ENCODE measurements at regions not wholly inside any gene's neighbourhood (a gene's known extent, or its start where the extent isn't known, plus 50 kb on each side); places are given as distances from the start of the nearest gene placed in this dataset.

DNA sequence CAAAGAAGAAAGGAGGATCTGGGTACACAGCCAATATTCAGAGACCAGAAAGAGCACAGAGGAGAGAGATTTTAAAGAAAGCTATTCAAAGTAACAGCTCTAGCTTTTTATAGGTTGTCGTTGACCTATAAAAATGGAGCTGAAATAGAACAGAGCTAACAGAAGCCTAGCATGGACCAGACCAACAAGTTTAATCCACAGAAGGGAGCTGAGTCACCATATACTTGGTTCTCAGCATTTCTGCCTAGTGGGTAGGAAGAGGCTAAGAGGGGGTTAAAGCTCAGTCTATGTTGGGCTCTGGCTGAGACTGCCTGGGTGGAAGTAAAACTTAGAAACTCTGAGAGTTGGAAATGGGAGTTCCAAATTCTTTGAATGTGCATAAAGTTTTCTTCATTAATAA lies 678.0 kb upstream of the CDH2 start:
- ChIA-PET POLR2A (no interaction called here), CTCF (no interaction called here)

GRCh38 chr18:28846958-28847357 lies 670.0 kb upstream of the CDH2 start:
- POLR2A ChIA-PET: no interaction called here
- CTCF ChIA-PET: no interaction called here

DNA sequence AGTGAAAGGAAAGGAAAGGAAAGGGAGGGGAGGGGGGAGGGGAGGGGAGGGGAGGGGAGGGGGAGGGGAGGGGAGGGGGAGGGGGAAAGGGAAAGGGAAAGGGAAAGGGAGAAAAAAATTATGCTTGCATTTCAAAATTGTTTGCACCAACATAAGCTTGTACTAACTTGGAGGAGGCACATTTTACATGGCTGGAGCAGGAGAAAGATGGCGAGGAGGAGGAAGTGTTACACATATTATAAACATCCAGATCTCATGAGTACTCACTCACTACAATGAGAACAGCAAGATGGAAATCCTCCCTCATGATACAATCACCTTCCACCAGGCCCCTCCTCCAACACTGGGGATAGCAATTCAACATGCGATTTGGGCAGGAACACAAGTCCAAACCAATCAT lies 660.2 kb upstream of the CDH2 start:
- CTCF ChIA-PET: no interaction called here
- POLR2A ChIA-PET: no interaction called here

DNA sequence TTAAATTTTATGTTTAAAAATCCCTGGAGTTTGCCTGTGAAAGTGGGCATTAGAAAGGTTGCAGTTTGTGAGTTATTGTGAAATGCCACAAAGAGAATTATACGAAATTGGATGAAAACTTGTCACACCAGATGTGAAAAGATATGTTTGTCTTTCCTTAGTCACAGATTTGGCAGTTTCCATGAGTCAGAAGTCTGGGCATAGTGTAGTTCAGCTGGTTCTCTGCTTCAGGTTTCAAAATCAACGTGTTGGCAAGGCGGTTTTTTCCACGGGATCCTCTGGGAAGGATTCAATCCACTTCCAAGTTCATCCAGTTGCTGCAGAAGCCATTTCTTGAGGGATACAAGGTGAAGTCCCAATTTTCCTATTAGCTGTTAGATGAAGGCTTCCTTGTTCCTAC lies 658.0 kb upstream of the CDH2 start:
- POLR2A ChIA-PET: no interaction called here
- CTCF ChIA-PET: no interaction called here

GRCh38 chr18:28831908-28832307 lies 655.0 kb upstream of the CDH2 start:
- CTCF ChIA-PET: no interaction called here
- POLR2A ChIA-PET: no interaction called here

GRCh38 chr18:28831476-28831875 lies 654.5 kb upstream of the CDH2 start:
- CTCF ChIA-PET: no interaction called here
- POLR2A ChIA-PET: no interaction called here

GRCh38 chr18:28826107-28826506 lies 649.2 kb upstream of the CDH2 start:
- ChIA-PET CTCF (no interaction called here), POLR2A (no interaction called here)

GRCh38 chr18:28824183-28824574 lies 647.2 kb upstream of the CDH2 start:
- POLR2A ChIA-PET: no interaction called here
- CTCF ChIA-PET: no interaction called here

DNA sequence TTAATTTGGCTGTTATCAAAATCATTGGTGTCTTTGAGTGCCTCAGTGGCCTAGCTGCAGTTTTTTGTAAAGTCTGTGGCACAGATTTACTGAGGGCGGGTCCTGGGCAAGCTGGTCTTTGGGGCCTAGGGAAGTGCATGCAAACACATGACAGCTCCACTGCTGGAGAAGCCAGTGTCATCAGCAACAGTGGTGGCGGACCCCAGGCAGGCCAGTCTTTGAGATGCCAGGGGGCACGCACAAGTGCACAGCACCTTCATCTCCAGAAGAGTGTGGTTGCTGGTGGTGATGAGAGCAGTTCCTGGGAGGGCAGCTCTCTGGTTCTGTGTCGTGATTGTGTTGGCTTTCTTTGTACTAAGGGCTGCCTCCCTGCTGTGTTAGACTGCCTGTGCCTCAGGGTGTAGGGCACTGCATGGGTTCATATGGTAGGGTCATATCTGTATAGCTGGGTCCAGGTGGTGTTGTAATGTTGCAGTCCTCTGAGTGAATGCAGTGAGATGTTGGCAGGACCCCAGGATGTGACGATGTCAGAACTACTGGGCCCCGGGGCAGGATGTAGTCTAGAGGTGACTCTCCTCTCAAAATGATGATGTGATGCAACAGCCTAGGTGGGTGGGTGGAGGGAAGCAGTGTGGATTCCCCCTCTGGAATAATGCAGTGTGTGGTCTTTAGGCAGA lies 646.7 kb upstream of the CDH2 start:
- ChIA-PET CTCF (no interaction called here), POLR2A (no interaction called here)

DNA sequence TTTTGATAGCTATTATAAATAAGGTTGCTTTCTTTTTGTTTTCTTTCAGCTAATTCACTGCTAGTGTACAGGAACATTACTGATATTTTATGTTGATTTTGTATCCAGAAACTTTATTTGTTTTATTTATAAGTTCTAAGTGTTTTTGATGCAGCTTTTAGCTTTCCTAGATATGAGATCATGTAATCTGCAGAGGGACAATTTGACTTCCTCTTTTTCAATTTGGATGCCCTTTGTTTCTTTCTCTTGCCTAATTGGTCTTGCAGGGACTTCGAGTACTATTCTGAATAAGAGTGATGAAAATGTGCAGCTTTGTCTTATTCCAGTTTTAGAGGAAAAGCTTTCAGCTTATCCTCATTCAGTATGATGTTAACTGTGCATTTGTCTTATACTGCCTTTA lies 643.4 kb upstream of the CDH2 start:
- CTCF ChIA-PET: no interaction called here
- POLR2A ChIA-PET: no interaction called here

DNA sequence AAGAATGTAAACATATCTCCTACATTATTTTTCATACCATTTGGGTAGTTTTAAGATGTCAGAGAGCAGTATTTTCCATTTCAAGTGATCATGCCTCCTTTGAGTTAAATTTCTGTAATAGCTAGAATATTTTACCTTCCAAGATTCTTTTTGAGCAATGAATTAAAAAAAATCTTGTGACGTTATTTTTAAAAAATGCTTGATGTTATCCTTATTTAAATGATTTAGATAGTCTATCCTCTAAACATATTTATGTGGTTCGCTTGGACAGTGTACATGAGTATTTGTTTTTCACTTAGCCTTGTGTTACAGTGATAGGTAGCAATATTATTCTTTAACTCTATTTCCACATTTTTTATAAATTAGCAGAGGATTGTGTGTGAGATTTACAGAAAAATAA lies 639.2 kb upstream of the CDH2 start:
- ChIA-PET CTCF (no interaction called here), POLR2A (no interaction called here)

DNA sequence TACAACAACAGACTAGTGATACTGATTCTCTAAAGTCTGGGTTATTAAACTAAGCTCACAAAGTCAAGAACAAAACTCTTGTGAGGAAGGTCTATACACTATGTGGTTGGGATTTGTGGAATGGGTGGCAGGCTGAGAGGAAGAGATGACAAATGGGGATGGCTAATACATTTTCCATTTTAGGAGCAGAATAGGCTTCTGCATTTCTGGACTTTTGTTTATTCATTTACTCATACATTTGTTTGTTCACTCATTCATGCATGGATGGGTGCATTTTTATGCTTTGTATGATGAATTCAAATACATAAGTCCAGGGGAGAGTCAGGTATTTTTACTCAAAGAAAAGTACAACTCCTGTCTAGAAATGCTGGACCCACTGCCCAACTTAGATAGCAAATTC lies 637.4 kb upstream of the CDH2 start:
- ChIA-PET POLR2A (no interaction called here), CTCF (no interaction called here)

- CTCF ChIA-PET: no interaction called here
- POLR2A ChIA-PET: no interaction called here
Observed at GRCh38 chr18:28808373-28808772, 631.4 kb upstream of the CDH2 start.

DNA sequence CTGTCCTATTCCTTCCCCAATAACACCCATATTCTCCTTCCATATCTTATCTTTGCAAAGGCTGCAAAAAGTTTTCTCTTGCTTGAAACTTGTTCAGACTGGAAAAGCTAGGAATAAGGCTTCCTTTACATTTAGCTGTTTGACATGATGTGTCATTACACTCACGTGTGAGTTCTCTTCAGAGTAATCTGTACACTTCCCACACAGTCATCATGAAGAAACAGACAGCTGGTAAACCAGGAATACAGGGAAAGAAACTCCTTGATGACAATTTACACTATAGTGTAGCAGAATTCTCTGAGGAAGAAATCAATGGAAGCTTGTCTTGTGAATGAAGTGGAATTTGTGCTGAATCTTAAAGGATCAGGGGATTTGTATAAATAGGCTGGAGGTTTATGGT lies 628.6 kb upstream of the CDH2 start:
- CTCF ChIA-PET: no interaction called here
- POLR2A ChIA-PET: no interaction called here

- CTCF ChIA-PET: no interaction called here
- POLR2A ChIA-PET: no interaction called here
Observed at GRCh38 chr18:28804512-28805202, 627.7 kb upstream of the CDH2 start.

DNA sequence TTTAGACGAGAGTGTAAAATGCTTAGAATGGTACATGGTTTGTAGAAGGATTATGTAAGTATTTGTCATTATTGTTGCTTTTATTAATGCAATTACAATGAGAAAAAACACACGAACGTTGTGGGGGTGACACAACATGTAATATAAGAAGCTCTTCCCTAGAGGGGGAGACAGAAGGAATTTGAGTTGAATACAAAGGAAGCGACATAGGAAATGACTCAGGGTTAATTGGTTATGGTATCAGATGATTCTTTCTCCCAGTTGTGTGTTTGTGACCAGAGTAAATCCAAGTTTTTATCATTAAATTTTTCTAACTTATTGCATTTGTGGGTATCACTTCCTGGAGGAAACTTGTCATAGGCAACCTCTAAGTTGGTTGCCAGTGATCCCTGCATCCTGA lies 625.6 kb upstream of the CDH2 start:
- CTCF ChIA-PET: no interaction called here
- POLR2A ChIA-PET: no interaction called here

GRCh38 chr18:28801876-28802275 lies 624.9 kb upstream of the CDH2 start:
- ChIA-PET CTCF (no interaction called here), POLR2A (no interaction called here)

DNA sequence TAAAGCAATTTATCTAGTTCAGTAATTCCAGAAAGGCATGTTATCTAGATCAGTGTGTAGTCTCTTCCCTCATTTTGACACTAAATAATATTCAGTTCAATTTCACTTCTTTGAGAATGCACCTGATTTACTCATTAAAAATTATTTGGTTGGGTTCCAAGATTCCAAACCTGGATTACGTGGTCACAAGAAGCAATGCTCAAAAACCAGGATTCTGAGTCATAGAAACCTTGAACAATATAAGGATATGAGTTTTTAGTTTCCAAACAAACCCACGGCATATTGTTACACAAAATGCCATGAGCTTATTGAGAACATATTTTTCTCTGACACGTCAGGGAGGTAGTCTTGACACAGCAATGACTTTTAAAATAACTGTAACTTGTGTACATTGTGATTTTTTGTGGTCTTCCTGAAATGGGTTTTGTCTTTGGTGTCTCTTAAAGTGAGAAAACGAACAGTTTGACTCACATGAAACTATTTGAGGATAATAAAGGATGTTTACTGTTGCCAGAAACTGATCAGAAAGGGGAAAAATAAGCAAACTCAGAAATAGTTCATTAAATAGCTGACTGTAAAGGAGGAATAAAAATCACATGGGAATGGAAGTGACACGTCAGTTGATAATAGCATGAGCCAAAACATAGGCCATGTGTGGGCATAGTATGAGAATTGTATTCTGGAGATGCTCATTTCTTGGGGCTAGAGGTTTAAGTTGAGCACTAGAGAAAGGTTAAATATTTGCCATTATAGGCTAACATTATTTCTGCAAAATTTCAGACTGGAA lies 617.7 kb upstream of the CDH2 start:
- ChIA-PET POLR2A (no interaction called here), CTCF (no interaction called here)

- ChIA-PET POLR2A (no interaction called here), CTCF (no interaction called here)
Observed at GRCh38 chr18:28793901-28794300, 617.0 kb upstream of the CDH2 start.

DNA sequence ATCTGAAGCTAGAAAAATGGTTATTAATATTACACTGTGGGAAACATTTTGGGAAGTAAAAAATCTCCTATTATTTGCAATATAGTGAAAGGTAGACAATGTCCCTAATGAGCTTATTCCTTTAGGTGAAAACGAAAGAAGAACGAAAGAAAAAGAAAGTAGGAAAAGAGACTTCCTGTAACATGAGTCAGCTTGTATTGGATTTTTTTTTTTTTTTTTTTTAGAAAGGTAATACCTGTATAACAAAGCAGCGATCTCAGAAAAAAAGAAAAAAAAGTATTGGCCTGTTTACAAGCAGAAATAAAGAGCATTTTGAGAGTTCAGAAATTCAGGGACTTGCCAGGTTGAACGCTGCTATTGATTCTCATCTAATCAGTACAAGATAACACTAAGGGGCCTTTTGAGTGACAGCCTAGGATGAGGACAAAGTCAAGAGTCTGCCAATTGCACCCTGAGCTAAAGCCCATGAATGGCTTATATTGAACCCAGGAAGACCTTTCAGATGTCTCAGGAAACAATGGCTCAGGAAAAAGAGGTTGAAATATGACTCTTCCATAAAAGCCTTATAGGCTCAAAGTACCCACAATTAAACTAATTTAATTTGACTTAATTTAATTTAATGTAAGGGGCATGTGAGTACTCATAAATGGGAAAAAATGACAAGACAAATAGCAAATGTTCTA lies 615.6 kb upstream of the CDH2 start:
- POLR2A ChIA-PET: no interaction called here
- CTCF ChIA-PET: no interaction called here

GRCh38 chr18:28791101-28791500 lies 614.2 kb upstream of the CDH2 start:
- ChIA-PET CTCF (interaction anchor here (0.7 kb wide), 1 partner anchor 22 kb away, joined by 3 read pairs; no protein-coding TSS in a partner anchor), POLR2A (no interaction called here)
